ENCODE measurements at regions not wholly inside any gene's neighbourhood (a gene's known extent, or its start where the extent isn't known, plus 50 kb on each side); places are given as distances from the start of the nearest gene placed in this dataset.

DNA sequence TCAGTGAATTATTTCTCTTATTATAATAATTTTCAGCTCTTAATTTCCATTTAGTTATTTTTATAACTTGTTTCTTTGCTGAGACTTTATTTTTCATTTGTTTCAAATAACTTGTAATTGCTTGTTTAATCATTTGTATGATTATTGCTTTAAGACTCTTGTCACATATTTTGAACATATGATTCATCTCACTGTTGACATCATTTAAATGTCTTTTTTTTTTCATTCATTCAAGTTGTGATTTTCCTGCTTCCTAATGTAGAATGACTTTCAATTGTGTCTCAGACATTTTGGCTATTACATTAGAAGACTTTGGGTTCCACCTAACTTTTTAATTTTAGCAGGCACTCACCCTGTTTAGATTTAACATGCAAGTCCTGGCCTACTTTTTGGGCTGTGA, 234.8 kb upstream of the DIPK2B start:
- TF ChIP-seq, protein P1, sequence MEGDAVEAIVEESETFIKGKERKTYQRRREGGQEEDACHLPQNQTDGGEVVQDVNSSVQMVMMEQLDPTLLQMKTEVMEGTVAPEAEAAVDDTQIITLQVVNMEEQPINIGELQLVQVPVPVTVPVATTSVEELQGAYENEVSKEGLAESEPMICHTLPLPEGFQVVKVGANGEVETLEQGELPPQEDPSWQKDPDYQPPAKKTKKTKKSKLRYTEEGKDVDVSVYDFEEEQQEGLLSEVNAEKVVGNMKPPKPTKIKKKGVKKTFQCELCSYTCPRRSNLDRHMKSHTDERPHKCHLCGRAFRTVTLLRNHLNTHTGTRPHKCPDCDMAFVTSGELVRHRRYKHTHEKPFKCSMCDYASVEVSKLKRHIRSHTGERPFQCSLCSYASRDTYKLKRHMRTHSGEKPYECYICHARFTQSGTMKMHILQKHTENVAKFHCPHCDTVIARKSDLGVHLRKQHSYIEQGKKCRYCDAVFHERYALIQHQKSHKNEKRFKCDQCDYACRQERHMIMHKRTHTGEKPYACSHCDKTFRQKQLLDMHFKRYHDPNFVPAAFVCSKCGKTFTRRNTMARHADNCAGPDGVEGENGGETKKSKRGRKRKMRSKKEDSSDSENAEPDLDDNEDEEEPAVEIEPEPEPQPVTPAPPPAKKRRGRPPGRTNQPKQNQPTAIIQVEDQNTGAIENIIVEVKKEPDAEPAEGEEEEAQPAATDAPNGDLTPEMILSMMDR (conservative IDR thresholded peaks at IDR 0.05; ENCODE audit: low read depth, low read length), result no peak
- TF ChIP-seq BHLHE40 (IDR thresholded peaks at IDR 0.05; ENCODE audit: low read depth, low read length) (no peak), RCOR1 (IDR thresholded peaks at IDR 0.05; ENCODE audit: insufficient replicate concordance, low read length) (no peak)

All from IMR-90 (cell line).